WERI-Rb-1 (cell line): ENCODE measurements at regions not wholly inside any gene's neighbourhood (a gene's known extent, or its start where the extent isn't known, plus 50 kb on each side); places are given as distances from the start of the nearest gene placed in this dataset.

Experiments
- DNase-seq: peaks from one replicate; pipeline ENCODE4 v3.0.0-alpha.2; 2020
- H3K27ac ChIP-seq: fragments of 250-450 bp; sonication (Bioruptor Pico); 2 replicates; pipeline ENCODE4 v1.5.1; 2020; ENCODE audit warnings: mild to moderate bottlenecking, moderate library complexity
- H3K27me3 ChIP-seq: fragments of 250-450 bp; sonication (Bioruptor Pico); 2 replicates; pipeline ENCODE4 v1.5.1; 2021; ENCODE audit warnings: mild to moderate bottlenecking, low read depth, moderate library complexity; ENCODE audit not compliant: insufficient read depth, severe bottlenecking
- H3K36me3 ChIP-seq: fragments of 250-450 bp; sonication (Bioruptor Pico); 2 replicates; pipeline ENCODE4 v1.5.1; 2020; ENCODE audit warnings: mild to moderate bottlenecking, moderate library complexity
- H3K4me3 ChIP-seq: 2 replicates; pipeline ENCODE4 v1.5.1; 2011; ENCODE audit warnings: low read depth, mild to moderate bottlenecking, control low read depth, low read length
- H3K9me3 ChIP-seq: fragments of 250-450 bp; sonication (Bioruptor Pico); 2 replicates; pipeline ENCODE4 v1.5.1; 2021; ENCODE audit warnings: mild to moderate bottlenecking, moderate library complexity; ENCODE audit not compliant: severe bottlenecking
- TF ChIP-seq, protein P1 (sequence below): IDR thresholded peaks from 2 replicates; pipeline ENCODE4 v1.5.1; 2011; ENCODE audit warnings: low read depth, mild to moderate bottlenecking, control low read depth, inconsistent platforms, low read length

DNA sequence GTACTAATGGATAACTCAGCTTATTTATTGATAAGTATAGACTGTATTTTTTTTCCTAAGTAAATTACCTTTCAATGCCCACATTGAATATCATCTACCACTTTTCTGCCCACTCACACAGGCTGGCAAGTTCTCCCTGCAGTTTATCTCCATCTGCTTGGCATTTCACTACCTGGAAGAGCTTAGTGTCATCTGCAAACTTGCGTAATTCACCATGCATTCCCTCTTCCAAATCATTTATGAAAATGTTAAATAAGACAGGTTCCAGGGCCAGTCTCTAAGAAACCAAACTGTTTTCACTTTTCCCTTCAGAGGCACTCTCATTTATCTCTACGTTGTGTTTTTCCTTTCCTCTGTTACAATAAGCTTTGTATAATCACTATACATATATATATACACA, 1076.6 kb downstream of the IGSF11 start:
- Histone ChIP-seq H3K9me3 (no peaks in the 10 kb centered on the region), H3K27me3 (peaks cover 14% of the 10 kb centered on the region), H3K4me3 (no peak overlapping the region), H3K27ac (no peak overlapping the region), H3K36me3 (no peaks in the 10 kb centered on the region)
- DNase-seq, result no peak
- TF ChIP-seq, protein P1, sequence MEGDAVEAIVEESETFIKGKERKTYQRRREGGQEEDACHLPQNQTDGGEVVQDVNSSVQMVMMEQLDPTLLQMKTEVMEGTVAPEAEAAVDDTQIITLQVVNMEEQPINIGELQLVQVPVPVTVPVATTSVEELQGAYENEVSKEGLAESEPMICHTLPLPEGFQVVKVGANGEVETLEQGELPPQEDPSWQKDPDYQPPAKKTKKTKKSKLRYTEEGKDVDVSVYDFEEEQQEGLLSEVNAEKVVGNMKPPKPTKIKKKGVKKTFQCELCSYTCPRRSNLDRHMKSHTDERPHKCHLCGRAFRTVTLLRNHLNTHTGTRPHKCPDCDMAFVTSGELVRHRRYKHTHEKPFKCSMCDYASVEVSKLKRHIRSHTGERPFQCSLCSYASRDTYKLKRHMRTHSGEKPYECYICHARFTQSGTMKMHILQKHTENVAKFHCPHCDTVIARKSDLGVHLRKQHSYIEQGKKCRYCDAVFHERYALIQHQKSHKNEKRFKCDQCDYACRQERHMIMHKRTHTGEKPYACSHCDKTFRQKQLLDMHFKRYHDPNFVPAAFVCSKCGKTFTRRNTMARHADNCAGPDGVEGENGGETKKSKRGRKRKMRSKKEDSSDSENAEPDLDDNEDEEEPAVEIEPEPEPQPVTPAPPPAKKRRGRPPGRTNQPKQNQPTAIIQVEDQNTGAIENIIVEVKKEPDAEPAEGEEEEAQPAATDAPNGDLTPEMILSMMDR, result no peak

DNA sequence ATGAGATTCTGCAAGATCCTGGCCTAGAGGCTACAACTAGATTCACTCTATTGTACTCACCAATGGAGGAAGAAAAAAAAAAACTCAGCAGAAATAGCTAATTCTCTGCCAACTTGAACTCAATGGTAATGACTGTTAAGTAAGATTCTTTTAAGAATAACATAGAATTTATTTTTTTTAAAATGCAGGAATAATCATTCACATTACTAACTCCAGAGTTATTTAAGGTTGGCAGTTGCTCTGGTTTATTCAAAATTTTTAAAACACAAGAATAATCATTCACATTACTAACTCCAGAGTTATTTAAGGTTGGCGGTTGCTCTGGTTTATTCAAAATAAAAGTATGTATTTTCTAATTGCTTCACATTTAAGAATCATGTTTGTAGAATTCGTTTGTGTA, 1071.9 kb downstream of the IGSF11 start:
- DNase-seq, result no peak

DNA sequence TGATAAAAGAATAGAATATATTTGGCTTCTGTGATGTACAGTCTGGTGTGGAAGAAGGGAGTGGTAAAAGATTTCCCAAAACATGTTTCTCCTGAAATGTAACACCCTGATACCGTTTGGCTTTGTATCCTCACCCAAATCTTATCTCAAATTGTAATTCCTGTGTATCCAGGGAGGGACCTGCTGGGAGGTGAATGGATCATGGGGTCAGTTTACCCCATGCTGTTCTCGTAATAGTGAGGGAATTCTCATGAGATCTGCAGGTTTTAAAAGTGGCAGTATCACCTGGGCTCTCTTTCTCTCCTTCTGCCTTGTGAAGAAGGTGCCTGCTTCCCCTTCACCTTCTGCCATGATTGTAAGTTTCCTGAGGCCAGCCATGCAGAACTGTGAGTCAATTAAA, 1070.8 kb downstream of the IGSF11 start:
- TF ChIP-seq, protein P1, result no peak
- no peaks in the 10 kb centered on the region for H3K9me3 ChIP-seq
- no peak for DNase-seq

More for the DNA sequence above, 1071.9 kb downstream of the IGSF11 start:
- TF ChIP-seq, protein P1, result no peak
- H3K4me3 ChIP-seq, result no peak overlapping the region
- H3K27ac ChIP-seq, result no peak overlapping the region
- H3K36me3 ChIP-seq, result no peaks in the 10 kb centered on the region
- H3K9me3 ChIP-seq, result no peaks in the 10 kb centered on the region
- peaks cover 28% of the 10 kb centered on the region for H3K27me3 ChIP-seq

DNA sequence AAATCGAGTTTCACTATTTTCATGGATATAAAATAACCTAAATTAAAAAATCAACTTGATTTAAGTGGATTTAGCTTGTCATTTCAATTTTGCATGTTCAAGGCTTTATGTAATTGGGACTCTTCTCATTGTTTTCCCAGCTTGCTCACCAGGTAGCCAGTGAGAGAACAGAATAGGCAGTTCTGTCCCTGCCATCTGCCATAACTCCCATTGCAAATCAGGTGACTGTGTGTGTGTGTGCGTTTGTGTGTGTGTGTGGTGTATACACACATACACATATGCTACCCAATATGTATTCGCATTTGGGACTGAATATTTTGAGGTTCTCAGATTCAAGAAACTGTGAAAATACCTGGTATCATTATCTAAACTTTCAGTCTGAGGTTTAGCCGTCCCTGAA, 1069.8 kb downstream of the IGSF11 start:
- peaks cover 34% of the 10 kb centered on the region for H3K27me3 ChIP-seq
- no peak overlapping the region for H3K27ac ChIP-seq
- TF ChIP-seq, protein P1, result no peak
- H3K36me3 ChIP-seq, result no peaks in the 10 kb centered on the region
- H3K4me3 ChIP-seq, result no peak overlapping the region
- no peak for DNase-seq
- H3K9me3 ChIP-seq, result no peaks in the 10 kb centered on the region

More for the DNA sequence above, 1070.8 kb downstream of the IGSF11 start:
- H3K36me3 ChIP-seq, result no peaks in the 10 kb centered on the region
- H3K27ac ChIP-seq, result no peak overlapping the region
- H3K4me3 ChIP-seq, result no peak overlapping the region
- peaks cover 28% of the 10 kb centered on the region for H3K27me3 ChIP-seq

DNA sequence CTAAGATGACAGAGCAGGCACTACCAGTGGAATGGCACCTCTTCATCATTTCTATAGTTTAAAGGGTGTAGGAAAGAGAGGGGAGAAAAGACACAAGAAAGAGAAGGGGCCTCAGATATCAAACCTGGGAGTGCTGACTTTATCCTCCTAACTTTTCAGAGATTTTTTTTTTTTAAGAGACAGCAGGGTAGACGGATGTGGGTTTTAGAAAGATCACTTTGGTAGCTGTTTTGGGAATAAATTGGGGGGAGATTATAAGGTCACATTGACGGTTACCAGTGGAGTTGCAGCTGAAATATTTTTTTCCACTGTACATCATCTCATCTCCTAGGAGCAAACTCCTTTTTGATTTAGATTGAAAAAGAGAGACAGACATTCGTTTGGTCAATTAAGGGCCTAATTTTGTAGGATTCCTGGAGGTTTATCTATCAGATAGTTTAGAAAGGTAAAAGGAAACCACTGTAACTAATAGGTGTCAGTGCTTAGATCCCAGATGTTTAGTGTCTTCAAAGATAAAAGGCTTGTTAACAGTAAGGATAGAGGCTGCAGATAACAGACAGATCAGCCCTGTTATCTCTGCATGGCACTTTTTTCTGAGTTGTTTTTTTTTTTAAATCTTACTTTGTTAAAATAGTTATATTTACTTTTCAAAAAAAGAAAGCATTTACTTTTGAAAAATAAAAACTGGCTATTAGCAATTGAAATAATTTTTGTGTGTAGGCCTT, 1057.0 kb downstream of the IGSF11 start:
- no peak overlapping the region for H3K27ac ChIP-seq
- no peak overlapping the region for H3K4me3 ChIP-seq
- TF ChIP-seq, protein P1, result no peak
- H3K9me3 ChIP-seq, result no peaks in the 10 kb centered on the region
- H3K36me3 ChIP-seq, result no peaks in the 10 kb centered on the region
- H3K27me3 ChIP-seq, result peaks cover 12% of the 10 kb centered on the region
- DNase-seq, result no peak

DNA sequence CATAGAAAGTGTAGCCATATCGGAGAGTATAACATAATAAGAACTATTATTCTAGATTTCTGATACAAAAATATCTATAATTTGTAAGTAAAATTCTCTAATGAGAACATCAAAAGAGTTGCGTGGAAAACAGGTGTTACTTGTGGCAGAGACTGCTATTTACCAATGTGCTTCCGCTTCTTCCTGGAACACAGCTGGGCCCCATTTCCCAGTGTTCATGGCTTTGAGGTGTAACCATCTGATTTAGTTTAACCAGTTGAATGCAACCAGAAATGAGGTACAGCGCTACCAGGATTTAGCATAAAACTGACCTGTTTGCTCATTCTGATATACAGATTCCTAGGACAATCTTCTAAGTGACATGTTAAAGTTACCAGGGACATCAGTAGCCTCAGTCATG, 1055.2 kb downstream of the IGSF11 start:
- no peak overlapping the region for H3K4me3 ChIP-seq
- H3K9me3 ChIP-seq, result no peaks in the 10 kb centered on the region
- H3K27ac ChIP-seq, result no peak overlapping the region
- TF ChIP-seq, protein P1, result no peak
- peaks cover 13% of the 10 kb centered on the region for H3K27me3 ChIP-seq
- H3K36me3 ChIP-seq, result no peaks in the 10 kb centered on the region
- no peak for DNase-seq
